GM12874 (cell line): ENCODE measurements at regions not wholly inside any gene's neighbourhood (a gene's known extent, or its start where the extent isn't known, plus 50 kb on each side); places are given as distances from the start of the nearest gene placed in this dataset.

ENCODE experiments used
- CTCF ChIP-seq: IDR thresholded peaks from 2 replicates; pipeline ENCODE4 v1.5.1; 2011; ENCODE audit warnings: low read depth, mild to moderate bottlenecking, control low read depth, low read length, moderate library complexity; ENCODE audit not compliant: insufficient read depth

DNA sequence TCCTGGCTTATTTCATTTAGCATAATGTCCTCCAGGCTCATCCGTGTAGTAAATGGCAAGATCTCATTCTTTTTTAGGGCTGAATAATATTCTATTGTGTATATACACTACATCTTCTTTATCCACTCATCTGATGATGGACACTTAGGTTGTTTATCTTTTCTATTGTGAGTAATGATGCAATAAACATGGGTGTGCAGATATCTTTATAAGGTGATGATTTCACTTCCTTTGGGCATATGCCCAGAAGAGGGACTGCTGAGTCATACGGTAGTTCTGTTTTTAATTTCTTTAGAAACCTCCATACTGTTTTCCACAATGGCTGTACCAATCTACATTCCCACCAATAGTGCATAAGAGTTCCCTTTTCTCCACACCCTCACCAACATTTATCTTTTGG lies 317.6 kb upstream of the CNKSR2 start:
- no peak for TF ChIP-seq CTCF

GRCh38 chrX:21047034-21047455 lies 327.2 kb upstream of the CNKSR2 start:
- TF ChIP-seq CTCF = no peak

- no peak for TF ChIP-seq CTCF
Measured at GRCh38 chrX:21014326-21014725, 359.9 kb upstream of the CNKSR2 start.

- no peak for TF ChIP-seq CTCF
Measured at GRCh38 chrX:21004835-21005234, 369.4 kb upstream of the CNKSR2 start.

DNA sequence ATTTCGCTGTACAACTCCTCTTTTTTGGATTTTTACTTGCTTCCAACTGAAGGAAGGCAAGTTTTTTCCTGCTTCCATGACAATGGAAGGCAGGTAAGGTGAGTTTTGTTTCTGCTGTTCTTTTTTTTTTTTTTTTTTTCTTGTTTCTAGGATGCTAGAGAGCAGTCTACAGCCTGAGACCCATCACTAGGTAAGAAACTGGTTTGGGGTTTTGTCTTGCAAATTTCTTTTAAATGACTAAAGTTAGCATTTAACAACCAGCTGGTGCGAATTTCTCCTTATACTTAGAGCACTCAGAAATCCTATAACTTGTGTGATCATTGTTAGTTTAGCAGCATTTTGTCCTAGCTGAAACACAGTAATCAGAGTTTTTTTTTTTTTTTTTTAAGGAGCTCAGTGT lies 378.4 kb upstream of the CNKSR2 start:
- no peak for TF ChIP-seq CTCF

- TF ChIP-seq CTCF = no peak
Measured at GRCh38 chrX:20989361-20989760, 384.9 kb upstream of the CNKSR2 start.

DNA sequence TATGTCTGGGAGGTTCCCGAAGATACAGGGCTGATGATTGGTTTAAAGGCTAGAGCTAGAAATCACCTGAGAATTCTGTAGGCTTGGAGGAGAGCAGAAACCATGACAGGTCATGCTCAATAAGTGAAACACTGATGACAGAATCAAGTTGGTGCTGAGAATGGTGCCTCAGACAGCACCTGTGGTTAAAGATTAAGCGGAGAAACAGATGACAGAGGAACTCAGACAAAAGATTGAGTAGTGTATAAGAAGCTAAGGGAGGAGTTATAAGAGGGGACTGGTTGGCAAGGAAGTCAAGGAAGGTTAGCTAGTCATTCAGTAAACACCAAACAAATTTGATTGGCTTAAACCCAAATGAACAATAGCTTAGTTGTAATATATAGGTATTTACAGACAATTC lies 385.4 kb upstream of the CNKSR2 start:
- no peak for TF ChIP-seq CTCF

DNA sequence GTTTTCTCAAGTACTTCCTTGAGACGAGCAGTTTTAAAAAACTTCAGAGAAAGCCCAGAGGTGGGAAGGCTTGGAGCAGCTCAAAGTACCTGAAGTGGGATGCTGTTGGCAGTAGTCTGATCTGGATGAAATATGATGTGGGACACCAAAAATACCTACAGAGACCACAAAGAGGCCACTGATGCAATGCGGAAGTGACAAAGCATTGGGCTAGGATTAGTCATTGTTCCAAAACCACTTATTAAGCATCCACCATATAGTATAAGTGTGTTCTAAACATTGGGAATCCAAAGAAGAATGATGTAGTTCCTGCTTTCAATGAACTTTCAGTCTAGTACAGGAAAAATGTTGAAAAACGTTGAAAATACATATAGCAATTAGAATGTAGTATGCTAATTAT lies 386.1 kb upstream of the CNKSR2 start:
- no peak for TF ChIP-seq CTCF
